Stimulated activated CD4-positive, alpha-beta T cell treated with anti-CD3 and anti-CD28 coated beads, Interleukin-1b, Interleukin-23, amount 100 ng/mL, for 4 hours (primary cell): ENCODE measurements at regions not wholly inside any gene's neighbourhood (a gene's known extent, or its start where the extent isn't known, plus 50 kb on each side); places are given as distances from the start of the nearest gene placed in this dataset.
"Not testable (repeated sequence)": the region's sequence is repeated elsewhere in the genome, so short reads cannot be mapped to it uniquely, and the experiment has no call there.

Experiments
- DNase-seq, 2 donors: peaks; one replicate each; pipeline ENCODE4 v3.0.0-alpha.2; 2020; ENCODE audit warnings: low read depth in 2 of 2

DNA sequence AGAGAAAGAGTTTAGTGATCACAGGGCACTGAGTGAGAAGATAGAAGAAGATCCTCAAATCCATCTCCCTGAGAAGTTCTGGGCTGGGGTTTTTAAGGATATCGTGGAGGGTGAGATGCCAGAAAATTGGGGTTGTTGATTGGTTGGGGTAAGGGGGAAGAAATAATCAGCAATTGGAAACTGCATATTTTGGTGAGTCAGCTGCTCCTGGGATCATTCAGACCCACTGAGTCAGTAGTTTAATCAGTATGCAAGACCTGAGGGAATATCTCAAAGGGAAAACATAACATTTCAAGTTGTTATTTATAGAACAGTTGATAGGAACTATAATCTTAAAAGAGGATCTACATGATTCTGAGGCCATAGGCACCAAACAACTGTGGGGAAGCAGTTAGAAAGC, 183.4 kb downstream of the FCRL5 start:
- DNase-seq, result not testable (repeated sequence)

DNA sequence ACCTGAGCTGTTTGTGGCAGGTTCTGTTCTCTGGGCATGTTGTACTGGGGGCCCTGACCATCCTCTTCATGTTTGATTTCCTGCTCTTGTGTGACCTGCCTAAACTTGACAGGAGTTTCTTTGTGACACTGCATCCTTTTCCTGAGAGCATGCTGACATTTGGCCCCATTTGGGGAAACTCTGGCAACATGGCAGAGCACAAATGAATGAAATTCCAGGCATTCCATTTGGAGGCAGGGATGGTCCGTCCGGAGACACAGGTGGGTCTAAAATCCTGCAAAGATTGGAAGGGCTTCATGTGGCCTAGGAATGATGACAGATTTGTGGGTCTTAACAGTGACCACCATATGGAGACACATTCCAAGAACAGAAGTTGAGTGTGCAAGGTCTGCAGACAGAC, 184.0 kb downstream of the FCRL5 start:
- DNase-seq, result no peak

DNA sequence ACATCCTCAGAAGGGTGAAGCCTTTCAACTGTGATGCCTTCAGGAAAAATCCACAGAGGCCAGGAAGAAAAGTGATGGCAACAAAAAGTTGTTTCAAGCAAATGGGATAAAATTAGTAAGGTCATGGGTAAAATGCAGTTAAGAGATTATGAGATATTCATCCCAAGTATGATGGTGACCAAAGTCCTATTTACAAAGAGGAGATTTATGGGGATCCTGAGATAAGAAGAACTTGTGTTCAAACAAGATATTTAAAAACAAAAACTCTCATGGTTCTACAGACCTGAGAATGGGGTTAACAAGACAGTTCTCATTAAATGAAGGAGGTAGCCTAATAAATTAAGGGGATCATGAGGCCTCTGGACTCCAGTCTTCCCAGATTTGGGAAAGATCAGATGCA, 184.4 kb downstream of the FCRL5 start:
- no peak for DNase-seq

DNA sequence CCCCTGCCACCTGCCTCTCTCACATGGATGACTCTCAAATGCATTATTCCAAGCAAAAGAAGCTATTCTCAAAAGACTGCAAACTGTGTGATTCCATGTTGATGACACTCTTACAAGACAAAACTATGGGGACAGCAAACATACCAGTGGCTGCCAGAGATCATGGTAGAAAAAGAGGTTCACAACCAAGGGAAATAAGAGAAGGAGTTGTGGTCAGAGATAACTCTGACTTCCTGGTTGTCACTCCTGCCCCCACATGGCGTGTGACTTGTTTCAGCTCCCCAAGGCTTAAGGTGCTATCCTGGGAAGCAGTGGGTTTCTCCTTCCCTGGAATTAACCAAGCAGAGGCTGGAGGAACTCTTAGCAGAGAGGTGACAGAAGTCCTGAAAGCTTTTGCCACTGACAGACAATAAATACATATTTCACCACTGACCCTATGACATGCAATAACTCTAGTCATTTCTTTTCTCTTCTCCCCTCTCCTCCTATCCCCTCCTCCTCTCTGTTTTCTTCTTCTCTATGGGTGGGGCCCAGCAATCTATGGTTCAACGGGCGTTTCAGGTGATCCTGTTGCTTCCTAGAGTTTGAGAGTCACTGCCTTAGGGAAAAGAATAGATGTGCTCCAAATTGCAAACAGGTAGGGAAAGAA, 185.1 kb downstream of the FCRL5 start:
- DNase-seq, result no peak

DNA sequence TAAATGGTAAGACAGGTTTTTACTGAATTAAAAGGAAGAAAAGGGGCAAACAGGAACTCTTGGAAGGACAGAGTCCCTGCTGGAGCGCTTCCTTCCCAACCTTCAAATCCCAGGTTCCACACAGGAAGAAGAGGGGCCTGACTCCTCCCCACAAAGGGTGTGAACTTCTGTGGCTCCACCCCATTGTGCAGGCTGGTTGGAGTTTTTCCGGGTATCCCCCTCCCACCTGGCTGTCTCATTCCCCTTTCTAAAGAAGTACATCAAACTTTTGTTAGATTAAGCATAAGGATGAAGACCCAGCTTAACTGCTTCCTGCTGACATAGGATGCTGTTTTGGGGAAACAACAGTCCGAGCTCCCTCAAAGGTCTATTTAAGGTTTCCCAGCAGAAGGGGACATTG, 187.7 kb downstream of the FCRL5 start:
- DNase-seq, result no peak

DNA sequence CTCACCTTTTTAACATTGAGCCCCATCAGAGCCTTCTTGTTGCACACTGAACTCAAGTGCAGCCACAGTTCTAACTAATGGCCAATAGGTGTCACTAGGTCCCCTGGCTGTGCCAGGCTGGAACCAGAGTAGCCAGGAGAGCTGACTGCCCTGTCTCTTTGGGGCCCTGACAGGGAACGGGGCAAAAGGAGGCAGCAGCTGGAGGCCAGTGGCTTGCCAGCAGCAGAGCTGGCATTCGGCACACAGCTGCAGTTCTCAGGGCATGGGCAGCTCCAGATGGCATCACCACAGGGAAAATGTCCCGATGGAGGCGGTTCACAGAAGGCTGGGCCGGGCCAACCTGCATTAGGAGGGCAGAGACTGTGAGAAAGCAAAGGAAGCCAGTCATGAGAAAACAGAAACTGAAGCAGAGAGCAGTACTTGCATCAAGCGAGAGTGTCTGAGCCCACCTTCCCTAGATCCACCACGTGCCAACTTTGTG, 188.6 kb downstream of the FCRL5 start:
- no peak for DNase-seq

DNA sequence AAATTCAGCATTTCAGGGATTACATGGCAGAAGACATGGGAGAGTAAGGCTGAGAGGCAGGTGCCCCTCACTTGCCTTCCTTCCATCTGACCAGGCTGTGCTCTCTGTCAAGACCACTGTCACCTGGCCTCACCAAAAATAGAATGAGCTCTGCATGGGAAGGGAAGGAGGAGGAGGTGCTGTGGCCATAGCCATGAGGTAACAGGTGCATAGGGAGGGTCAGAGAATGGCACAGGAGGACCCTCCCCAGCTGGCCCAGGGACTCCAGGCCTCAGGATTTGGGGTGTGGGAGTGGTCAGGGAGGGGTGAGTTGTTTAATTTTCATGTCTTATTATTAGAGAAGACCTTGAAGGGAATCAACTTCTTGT, 192.3 kb downstream of the FCRL5 start:
- no peak for DNase-seq

DNA sequence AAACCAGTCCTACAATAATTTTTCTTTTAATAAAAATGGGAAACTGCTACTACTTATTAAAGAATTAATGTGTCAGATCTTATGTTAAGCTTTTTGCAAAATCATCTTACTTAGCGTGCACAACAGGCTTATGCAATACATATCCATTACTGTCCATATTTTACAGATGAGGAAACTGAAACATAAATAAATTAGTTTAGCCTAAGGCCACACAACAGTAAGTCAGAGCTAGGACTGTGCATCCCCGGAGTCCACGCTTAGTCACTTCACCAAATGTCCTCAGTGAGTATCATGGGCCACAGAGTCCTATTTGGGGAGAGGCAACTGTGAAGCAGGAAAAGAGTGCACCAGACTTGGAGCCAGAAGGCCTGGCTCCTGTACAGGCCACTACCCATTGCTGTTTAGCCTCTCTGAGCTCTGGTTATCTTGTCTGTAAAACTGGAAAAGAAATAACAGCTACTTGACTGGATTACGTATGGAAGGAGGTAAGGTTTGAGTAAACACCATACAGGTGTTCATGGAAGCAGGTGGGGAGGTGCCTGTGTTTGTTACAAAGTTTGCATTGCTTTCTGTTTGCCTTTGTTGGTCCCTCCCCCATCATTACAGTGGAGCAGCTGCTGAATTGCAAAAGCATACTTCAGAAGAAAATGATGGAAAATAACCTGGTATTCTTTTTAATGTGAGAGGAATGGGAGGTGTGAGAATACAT, 192.8 kb downstream of the FCRL5 start:
- DNase-seq, result no peak

DNA sequence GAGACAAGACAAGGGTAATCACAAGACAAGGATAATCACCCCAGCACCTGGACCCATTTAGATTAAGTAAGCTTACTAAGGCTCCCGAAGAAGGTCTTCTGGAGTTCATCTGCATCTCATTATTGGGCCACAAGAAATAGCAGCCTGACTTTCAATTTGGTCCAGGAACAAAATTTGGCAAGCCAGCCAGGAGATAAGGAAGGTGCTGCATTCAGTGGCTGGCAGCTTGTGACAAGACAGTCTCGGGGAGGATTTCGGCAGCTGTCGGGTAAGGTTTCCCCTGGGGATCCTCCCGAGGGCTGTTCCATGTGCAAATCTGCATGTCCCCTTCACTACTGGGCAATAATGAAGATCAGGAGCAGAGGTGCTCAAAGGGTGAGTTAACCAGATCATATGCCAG, 195.2 kb downstream of the FCRL5 start:
- no peak for DNase-seq

DNA sequence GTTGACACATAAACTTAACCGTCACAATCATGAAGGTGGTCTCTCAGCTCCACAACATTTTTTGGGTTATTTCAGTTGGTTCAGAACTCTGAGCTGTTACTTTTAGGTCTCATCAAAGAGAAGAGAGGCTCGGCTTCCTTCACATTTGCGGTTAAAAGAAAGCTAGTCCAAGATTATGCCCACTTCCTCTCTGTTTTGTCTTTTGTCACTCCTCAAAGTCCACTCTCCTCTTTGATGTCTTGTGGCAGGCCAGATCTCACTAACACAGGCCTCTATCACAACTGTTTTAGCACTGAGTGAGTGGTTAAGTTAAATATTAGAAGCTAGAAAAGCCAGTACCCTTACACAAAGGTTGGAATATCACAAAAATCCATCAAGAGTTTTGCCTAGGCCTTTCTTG, 195.7 kb downstream of the FCRL5 start:
- no peak for DNase-seq

DNA sequence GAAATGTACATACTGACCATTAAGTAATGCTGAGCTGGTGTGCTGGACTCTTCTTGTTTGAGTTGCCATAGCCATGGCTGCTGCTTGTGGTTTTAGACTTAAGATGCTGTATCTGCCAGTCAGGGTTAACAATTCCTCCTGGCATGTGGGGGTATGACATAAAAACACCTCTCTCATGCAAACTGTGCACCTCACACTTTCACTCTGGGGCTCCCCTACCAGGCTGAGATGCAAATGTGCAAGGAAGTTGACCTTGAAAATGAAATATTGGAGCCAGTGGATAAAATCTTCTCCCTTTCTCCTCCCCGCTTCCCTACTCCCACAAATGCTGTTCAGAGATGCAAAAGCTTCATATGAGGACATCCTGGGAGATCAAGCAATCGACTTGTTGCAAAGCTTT, 198.8 kb downstream of the FCRL5 start:
- no peak for DNase-seq

DNA sequence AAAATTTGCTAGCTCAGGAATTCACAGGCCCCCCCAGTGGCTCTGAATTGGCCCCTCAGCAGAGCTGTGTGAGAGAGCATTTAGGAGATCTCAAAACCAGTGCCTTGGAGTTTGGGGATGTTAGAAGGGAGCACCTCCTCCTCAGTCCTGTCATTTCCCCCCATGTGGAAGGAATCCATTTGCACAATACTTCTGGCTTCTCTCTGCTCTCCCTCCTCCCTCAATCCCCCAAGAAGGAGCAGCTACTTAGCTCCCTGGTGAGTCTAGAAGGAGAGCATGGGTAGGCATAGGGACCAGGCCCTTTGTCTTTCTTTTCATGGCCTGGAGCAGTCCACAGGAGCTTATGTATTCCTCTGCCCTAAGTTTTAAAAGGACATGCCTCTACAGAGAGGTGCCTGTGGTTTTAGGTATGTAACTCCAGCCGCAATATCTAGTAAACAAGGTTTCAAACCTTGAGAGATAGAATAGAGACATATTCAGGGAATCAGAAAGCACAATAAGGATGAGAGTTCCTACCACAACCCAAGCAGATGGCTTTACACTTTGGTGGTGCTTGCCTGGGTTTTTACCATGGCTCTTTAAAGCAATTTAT, 199.4 kb downstream of the FCRL5 start:
- no peak for DNase-seq

DNA sequence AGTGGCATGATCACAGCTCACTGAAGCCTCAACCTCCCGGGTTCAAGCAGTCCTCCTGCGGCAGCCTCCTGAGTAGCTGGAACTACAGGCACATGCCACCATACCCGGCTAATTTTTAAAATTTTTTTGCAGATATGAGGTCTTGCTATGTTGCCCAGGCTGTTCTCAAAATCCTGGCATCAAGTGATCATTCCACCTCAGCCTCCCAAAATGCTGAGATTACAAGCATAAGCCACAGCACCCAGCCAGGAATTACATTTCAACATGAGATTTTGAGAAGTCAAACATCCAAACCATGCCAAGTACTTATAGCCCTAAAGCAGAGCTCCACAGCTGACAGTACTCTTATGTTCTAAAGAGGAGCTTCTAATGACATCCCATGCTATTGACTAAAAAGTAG, 200.1 kb downstream of the FCRL5 start:
- no peak for DNase-seq

DNA sequence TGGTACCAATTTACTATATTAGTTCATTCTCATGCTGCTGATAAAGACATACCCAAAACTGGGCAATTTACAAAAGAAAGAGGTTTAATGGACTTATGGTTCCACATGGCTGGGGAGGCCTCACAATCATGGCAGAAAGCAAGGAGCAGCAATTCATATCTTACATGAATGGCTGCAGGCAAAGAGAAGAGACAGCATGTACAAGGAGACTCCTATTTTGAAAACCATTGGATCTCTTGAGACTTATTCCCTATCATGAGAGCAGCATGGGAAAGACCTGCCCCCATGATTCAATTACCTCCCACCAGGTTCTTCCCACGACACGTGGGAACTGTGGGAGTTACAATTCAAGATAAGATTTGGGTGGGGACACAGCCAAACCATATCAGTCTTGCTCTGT, 200.5 kb downstream of the FCRL5 start:
- not testable (repeated sequence) for DNase-seq

DNA sequence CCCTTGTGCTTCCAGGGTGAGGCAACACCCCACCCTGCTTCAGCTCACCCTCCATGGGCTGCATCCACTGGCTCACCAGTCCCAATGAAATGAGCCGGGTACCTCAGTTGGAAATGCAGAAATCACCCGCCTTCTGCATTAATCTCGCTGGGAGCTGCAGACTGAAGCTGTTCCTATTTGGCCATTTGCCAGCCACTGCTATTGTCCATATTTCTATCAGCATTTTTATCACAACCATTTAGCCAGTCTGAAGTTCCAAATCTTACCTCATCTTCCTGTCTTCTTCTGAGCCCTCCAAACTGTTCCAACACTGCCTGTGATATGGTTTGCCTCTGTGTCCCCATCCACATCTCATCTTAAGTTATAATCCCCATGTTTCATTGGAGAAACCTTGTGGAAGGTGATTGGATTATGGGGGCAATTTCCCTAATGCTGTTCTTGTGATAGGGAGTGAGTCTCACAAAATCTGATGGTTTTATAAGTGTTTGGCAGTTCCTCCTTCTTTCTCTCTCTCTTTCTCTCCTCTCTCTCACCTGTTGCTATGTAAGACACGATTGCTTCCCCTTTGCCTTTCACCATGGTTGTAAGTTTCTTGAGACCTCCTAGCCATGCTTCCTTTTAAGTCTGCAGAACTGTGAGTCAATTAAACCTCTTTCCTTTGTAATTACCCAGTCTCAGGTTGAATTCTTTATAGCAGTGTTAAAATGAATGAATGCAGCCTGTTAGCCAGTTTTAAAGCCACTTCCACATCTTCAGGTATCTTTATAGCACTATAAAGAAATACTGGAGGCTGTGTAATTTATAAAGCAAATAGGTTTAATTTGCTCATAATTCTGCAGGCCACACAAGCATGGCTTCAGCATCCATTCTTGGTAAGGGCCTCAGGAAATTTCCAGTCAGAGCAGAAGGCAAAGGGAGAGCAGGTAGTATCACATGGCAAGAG, 203.5 kb downstream of the FCRL5 start:
- DNase-seq, result no peak

DNA sequence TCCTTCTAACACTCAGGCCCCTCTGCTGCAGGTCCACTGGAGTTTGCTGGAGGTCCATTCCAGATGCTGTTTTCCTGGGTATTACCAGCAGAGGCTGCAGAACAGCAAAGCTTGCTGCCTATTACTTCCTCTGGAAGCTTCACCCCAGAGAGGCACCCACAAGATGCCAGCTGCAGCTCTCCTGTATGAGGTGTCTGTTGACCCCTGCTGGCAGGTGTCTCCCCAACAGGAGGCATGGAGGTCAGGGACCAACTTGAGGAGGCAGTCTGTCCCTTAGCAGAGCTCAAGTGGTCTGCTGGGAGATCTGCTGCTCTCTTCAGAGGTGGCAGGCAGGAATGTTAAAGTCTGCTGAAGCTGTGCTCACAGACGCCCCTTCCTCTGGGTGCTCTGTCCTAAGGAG, 204.8 kb downstream of the FCRL5 start:
- DNase-seq, result no peak

DNA sequence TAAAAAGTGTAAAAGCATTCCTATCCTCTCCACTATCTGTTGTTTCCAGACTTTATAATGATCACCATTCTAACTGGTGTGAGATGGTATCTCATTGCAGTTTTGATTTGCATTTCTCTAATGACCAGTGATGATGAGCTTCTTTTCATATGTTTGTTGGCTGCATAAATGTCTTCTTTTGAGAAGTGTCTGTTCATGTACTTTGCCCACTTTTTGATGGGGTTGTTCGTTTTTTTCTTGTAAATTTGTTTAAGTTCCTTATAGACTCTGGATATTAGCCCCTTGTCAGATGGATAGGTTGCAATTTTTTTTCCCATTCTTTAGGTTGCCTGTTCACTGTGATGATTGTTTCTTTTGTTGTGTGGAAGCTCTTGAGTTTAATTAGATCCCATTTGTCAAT, 199.6 kb upstream of the ETV3 start:
- DNase-seq, result not testable (repeated sequence)

DNA sequence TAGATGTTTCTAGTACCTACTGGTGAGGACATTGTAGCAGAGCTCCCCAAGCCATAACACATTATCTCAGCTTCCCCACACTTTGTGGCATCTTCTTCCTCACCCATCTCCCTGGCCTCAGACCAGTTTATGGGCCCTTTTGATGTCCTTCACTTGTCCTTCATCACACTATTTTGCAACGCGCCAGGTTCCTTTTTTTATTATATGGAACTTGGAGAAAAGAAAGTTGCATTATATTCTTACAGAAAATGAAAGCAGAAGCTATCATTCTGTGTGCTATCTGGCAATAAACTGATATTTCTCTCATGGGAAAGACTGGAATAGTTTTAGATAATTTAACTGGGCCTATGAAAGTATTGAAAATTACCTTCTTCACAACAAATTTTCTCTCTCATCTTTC, 196.9 kb upstream of the ETV3 start:
- DNase-seq, result no peak

DNA sequence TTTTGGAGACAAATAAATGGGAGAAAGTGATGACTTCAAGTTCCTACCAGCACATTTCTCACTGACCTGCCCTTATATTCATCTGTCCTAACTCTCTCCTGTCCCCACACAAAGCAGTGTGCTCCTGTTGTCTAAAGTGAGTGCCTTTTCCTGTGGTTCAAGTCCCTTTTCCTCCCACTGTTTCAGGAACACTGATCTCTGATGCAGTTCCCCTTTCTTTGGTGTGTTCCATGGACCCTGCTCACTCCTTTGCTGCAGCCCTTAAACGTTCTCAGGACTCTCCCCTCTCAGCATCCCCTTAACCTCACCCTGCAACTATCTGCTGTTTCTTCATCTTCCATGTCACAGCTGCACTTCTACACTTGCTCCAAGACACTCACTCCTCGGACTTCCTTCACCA, 195.8 kb upstream of the ETV3 start:
- DNase-seq, result no peak

DNA sequence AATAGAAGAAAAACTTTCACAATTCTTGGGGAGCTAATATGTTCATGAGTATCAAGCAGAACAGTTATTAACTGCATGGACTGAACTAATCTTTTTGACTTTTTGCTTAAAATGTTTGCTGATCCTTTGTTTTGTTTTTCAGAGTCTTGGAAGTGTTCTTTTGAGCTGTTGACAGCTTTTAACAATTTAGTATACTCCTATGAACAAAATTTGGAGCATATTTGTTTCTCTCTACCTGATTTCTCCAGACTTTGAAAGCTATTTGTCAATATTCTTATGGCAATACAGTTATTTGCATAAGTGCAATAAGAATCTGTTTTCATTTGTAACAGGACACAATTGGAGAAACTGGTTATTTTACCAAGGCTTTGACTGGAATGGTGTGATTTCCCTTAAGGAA, 192.0 kb upstream of the ETV3 start:
- not testable (repeated sequence) for DNase-seq

DNA sequence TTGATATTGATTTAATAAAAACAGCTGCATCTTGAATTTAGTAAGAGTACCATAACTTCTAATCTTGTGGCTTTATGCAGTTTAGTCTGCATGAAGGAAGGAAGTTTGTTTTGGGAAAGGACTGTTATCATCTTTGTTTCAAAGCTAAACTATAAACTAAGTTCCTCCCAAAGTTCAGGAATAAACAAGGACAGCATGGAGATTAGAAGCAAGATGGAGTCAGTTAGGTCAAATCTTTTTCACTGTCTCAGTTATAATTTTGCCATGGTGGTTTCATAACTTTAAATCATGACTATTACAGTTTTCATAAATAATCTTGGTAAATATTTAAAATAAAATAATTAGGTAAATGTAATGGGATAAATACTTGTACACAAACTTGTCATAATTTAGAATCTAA, 189.9 kb upstream of the ETV3 start:
- not testable (repeated sequence) for DNase-seq

DNA sequence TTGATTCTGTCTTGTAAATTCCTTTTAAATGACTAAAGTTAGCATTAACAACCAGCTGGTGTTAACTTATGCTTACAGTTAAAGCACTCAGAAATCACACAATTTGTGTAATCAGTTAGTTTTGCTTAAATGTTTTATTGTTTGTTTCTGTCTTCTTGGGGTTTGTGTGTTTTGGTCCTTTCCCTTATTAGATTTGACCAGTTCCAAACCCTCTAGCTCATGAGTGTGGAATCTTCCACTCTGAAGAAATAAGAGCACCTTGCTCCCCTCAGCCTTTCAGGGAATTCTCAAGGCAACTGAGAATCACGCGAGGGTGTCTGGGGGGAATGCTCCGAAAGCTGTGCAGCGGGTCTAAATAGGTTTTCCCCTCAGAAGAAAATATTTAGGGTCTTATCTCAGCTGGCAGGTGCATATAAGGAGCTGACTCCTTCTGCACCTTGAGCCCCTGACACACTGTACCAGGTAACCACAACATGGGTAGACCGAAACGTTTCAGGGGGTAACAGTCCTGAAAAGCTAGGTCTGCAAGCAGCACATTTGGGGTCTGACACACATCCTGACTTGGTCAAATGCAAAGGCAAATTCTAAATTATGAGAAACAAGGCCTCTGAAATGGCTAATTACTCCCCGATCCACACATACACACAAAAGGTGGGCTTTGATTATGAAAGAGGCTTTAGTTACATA, 188.1 kb upstream of the ETV3 start:
- DNase-seq, result no peak
